ENCODE measurements at regions not wholly inside any gene's neighbourhood (a gene's known extent, or its start where the extent isn't known, plus 50 kb on each side); places are given as distances from the start of the nearest gene placed in this dataset.

DNA sequence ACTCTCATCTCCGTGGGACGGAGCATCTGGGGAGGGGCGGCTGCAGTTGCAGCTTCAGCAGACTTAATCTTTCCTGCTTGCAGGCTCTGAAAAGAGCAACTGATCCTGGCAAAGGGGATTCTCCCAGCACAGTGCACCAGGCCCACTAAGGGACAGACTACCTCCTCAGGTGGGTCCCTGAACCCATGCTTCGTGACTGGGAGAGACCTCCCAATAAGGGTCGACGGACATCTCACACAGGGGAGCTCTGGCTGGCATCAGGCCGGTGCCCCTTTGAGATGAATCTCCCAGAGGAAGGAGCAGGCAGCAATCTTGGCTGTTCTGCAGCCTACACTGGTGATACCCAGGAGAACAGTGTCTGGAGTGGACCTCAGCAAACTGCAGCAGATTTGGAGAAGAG lies 303.3 kb upstream of the FGF16 start:
- TF ChIP-seq, protein P1, sequence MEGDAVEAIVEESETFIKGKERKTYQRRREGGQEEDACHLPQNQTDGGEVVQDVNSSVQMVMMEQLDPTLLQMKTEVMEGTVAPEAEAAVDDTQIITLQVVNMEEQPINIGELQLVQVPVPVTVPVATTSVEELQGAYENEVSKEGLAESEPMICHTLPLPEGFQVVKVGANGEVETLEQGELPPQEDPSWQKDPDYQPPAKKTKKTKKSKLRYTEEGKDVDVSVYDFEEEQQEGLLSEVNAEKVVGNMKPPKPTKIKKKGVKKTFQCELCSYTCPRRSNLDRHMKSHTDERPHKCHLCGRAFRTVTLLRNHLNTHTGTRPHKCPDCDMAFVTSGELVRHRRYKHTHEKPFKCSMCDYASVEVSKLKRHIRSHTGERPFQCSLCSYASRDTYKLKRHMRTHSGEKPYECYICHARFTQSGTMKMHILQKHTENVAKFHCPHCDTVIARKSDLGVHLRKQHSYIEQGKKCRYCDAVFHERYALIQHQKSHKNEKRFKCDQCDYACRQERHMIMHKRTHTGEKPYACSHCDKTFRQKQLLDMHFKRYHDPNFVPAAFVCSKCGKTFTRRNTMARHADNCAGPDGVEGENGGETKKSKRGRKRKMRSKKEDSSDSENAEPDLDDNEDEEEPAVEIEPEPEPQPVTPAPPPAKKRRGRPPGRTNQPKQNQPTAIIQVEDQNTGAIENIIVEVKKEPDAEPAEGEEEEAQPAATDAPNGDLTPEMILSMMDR (IDR thresholded peaks at IDR 0.05; ENCODE audit: insufficient read depth, low read depth, low read length), result no peak
- TF ChIP-seq EZH2 (IDR thresholded peaks at IDR 0.05; ENCODE audit: insufficient read depth, low read length), result no peak
